ENCODE measurements at regions not wholly inside any gene's neighbourhood (a gene's known extent, or its start where the extent isn't known, plus 50 kb on each side); places are given as distances from the start of the nearest gene placed in this dataset.

DNA sequence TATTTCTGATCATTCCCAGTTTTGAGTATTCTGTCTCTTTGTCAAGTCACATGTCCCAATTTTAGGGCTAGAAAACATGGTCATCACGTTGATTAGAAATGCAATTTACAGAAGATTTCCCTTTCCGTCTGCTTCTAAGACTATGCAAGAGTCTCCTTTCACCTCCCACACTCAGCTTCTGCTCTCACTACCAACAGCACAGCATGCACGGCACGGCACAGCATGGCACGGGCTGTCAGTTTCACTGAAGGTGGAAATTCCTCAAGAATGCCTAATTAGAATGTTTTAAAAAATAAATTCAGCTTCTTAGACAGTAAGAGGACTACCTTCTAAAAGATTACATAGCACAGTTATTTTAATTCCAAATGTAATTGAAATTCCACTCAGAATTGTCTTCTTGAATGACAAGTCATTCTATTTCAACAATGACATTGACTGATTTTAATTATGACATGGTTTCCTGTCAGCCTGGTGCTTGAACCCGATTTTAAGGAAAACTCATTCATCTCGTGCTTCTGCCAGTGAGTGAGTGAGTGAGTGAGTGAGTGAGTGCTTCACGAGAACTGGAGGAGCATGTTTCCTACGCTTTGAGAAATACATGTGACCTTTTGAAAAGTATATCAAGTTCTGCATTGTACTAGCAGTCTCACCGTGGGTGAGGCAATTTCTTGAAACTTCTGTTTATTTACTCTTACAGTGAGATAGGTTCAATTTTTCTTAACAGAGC, 124.8 kb upstream of the SORBS2 start:
- H3K27me3 ChIP-seq, result no peaks in the 10 kb centered on the region
- H3K36me3 ChIP-seq, result no peaks in the 10 kb centered on the region
- no peak overlapping the region for H3K4me3 ChIP-seq
- DNase-seq, result no peak
- TF ChIP-seq POLR2AphosphoS5 (IDR thresholded peaks at IDR 0.05), result no peak
- TF ChIP-seq, protein P1, sequence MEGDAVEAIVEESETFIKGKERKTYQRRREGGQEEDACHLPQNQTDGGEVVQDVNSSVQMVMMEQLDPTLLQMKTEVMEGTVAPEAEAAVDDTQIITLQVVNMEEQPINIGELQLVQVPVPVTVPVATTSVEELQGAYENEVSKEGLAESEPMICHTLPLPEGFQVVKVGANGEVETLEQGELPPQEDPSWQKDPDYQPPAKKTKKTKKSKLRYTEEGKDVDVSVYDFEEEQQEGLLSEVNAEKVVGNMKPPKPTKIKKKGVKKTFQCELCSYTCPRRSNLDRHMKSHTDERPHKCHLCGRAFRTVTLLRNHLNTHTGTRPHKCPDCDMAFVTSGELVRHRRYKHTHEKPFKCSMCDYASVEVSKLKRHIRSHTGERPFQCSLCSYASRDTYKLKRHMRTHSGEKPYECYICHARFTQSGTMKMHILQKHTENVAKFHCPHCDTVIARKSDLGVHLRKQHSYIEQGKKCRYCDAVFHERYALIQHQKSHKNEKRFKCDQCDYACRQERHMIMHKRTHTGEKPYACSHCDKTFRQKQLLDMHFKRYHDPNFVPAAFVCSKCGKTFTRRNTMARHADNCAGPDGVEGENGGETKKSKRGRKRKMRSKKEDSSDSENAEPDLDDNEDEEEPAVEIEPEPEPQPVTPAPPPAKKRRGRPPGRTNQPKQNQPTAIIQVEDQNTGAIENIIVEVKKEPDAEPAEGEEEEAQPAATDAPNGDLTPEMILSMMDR (IDR thresholded peaks at IDR 0.05), result no peak
- no peak for TF ChIP-seq POLR2A (IDR thresholded peaks at IDR 0.05)
- TF ChIP-seq EP300 (IDR thresholded peaks at IDR 0.05), result no peak
- no peaks in the 10 kb centered on the region for H3K9me3 ChIP-seq
- WGBS, 2 donors, result 63 to 69% methylated on average over 10 of the region's 10 CpGs
- peaks cover 0 to 9% (median 0%) of the 10 kb centered on the region in 4 donors for H3K4me1 ChIP-seq
- intact Hi-C loops (cut with DNase I), result no loop called here
- H3K27ac ChIP-seq, result no peak overlapping the region

DNA sequence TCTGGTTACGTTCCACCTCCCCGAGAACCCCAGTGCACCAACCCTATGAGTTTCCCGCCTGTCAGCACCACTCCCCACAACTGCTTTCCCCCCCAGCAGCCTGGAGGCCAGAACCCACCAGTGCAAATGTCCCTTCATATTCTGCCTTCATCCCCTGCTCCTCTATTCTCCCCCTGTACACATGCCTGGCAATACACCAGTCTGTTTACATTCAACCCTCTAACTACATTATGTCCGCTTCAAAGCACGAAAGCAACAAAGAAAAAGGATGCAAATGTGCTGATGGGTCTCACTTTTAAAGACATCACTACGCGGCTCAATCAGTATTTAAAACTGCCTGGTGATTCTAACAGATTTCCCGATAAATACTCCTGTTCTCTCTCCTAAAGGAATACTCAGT, 126.7 kb upstream of the SORBS2 start:
- TF ChIP-seq POLR2AphosphoS5 (IDR thresholded peaks at IDR 0.05), result no peak
- TF ChIP-seq, protein P1 (IDR thresholded peaks at IDR 0.05), result no peak
- no peak for TF ChIP-seq POLR2A (IDR thresholded peaks at IDR 0.05)
- no peak for TF ChIP-seq EP300 (IDR thresholded peaks at IDR 0.05)
- H3K27ac ChIP-seq, result no peak overlapping the region
- intact Hi-C loops (cut with DNase I), result no loop called here
- no peaks in the 10 kb centered on the region for H3K27me3 ChIP-seq
- no peaks in the 10 kb centered on the region for H3K36me3 ChIP-seq
- 88 to 92% methylated on average over 8 of the region's 8 CpGs for WGBS, 2 donors
- DNase-seq, result no peak
- no peaks in the 10 kb centered on the region for H3K9me3 ChIP-seq
- H3K4me1 ChIP-seq, result no peaks in the 10 kb centered on the region
- H3K4me3 ChIP-seq, result no peak overlapping the region

DNA sequence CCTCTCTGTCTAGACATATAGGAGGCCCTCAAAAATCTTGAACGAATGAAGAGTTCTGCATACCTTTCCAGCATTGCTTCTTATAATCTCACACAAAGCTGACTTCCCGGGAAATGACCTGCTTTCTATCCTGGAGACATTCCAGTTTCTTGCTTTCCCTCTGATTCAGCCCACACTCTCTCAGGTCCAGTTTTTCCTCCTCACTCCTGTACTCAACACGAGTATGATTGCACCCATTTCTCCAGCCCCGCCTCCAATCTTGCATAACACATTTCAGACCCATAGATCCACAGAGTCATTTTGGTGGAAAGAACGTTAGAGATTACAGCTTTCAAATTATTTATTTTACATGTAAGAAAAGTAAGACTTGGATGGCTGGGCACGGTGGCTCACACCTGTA, 127.5 kb upstream of the TLR3 start:
- intact Hi-C loops (cut with DNase I), result no loop called here
- no peaks in the 10 kb centered on the region for H3K36me3 ChIP-seq
- H3K4me3 ChIP-seq, result no peak overlapping the region
- no peak for TF ChIP-seq EP300 (IDR thresholded peaks at IDR 0.05)
- TF ChIP-seq, protein P1 (IDR thresholded peaks at IDR 0.05), result no peak
- no peak for TF ChIP-seq POLR2AphosphoS5 (IDR thresholded peaks at IDR 0.05)
- TF ChIP-seq POLR2A (IDR thresholded peaks at IDR 0.05), result no peak
- 74 to 83% methylated on average over 6 of the region's 6 CpGs for WGBS, 2 donors
- no peak overlapping the region for H3K27ac ChIP-seq
- H3K9me3 ChIP-seq, result peaks cover 0 to 2% (median 0%) of the 10 kb centered on the region in 4 donors
- DNase-seq, result no peak
- no peaks in the 10 kb centered on the region for H3K27me3 ChIP-seq
- H3K4me1 ChIP-seq, result no peaks in the 10 kb centered on the region

DNA sequence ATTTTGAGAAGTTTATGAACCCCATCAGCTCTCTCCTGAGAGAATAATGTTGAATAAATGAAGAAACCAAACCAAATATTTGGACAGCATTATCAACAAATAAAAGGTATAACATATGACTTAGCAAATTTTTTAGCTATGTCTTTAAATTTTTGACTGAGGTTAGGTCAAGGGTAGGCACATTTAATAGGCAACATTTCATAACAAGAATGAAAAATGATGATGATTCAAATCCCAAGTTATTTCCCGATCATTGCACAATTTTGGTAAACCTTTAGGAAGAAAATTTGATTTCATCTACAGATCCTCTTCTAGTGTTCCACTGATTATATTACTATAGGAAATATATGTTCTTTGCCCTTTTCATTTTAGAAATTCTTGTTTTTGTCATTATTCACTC, 123.7 kb upstream of the TLR3 start:
- H3K9me3 ChIP-seq, result peaks cover 0 to 2% (median 0%) of the 10 kb centered on the region in 4 donors
- no peak overlapping the region for H3K27ac ChIP-seq
- no peaks in the 10 kb centered on the region for H3K4me1 ChIP-seq
- 87 to 96% methylated on average over 1 of the region's 1 CpG for WGBS, 2 donors
- no peaks in the 10 kb centered on the region for H3K27me3 ChIP-seq
- intact Hi-C loops (cut with DNase I), result no loop called here
- TF ChIP-seq, protein P1 (IDR thresholded peaks at IDR 0.05), result no peak
- TF ChIP-seq POLR2AphosphoS5 (IDR thresholded peaks at IDR 0.05), result no peak
- no peak for TF ChIP-seq EP300 (IDR thresholded peaks at IDR 0.05)
- TF ChIP-seq POLR2A (IDR thresholded peaks at IDR 0.05), result no peak
- H3K36me3 ChIP-seq, result no peaks in the 10 kb centered on the region
- DNase-seq, result no peak
- H3K4me3 ChIP-seq, result no peak overlapping the region

DNA sequence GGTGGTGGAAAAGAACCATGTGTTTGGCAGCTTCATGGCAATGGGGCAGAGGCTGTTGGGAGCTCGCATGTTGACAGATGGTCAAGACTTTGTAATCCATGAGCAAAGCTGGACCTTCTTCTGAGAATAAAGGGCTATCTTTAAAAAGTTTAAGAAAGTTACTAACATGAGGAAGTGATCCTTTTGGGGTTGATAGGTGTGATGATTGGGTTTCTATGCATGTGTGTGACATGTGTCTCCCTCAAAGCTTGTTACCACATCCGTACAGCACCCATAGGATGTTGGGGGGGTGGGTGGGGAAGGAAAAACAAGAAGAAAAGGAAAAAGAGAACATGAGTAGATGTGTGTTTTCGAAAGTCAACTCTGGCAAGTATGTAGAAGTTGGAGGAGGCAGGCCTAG, 123.0 kb upstream of the TLR3 start:
- WGBS, 2 donors, result 90 to 94% methylated on average over 3 of the region's 3 CpGs
- no peaks in the 10 kb centered on the region for H3K4me1 ChIP-seq
- no peak for DNase-seq
- H3K36me3 ChIP-seq, result no peaks in the 10 kb centered on the region
- no peak overlapping the region for H3K27ac ChIP-seq
- intact Hi-C loops (cut with DNase I), result no loop called here
- peaks cover 0 to 2% (median 0%) of the 10 kb centered on the region in 4 donors for H3K9me3 ChIP-seq
- TF ChIP-seq POLR2A (IDR thresholded peaks at IDR 0.05), result no peak
- TF ChIP-seq, protein P1 (IDR thresholded peaks at IDR 0.05), result no peak
- TF ChIP-seq EP300 (IDR thresholded peaks at IDR 0.05), result no peak
- TF ChIP-seq POLR2AphosphoS5 (IDR thresholded peaks at IDR 0.05), result no peak
- H3K27me3 ChIP-seq, result no peaks in the 10 kb centered on the region
- H3K4me3 ChIP-seq, result no peak overlapping the region
